OCI-LY1 (cell line): ENCODE measurements at regions not wholly inside any gene's neighbourhood (a gene's known extent, or its start where the extent isn't known, plus 50 kb on each side); places are given as distances from the start of the nearest gene placed in this dataset.

Source experiments
- H2AFZ ChIP-seq: fragments of 200-600 bp; sonication (generic), shearing (Covaris generic); 2 replicates; pipeline ENCODE4 v1.6.0; 2014; ENCODE audit warnings: antibody characterized with exemption, mild to moderate bottlenecking, low read length
- H3F3A ChIP-seq: fragments of 200-600 bp; sonication (generic), shearing (Covaris generic); 2 replicates; pipeline ENCODE4 v1.6.0; 2014; ENCODE audit warnings: mild to moderate bottlenecking, antibody characterized with exemption, low read length, moderate library complexity; ENCODE audit not compliant: insufficient read depth
- H3K27ac ChIP-seq: fragments of 200-600 bp; sonication (generic); 2 replicates; pipeline ENCODE4 v1.5.1; 2014; ENCODE audit warnings: low read length, mixed run types, mild to moderate bottlenecking, low read depth; ENCODE audit not compliant: poor library complexity, severe bottlenecking
- H3K27me3 ChIP-seq: fragments of 200-600 bp; sonication (generic); 2 replicates; pipeline ENCODE4 v1.6.0; 2014; ENCODE audit warnings: antibody characterized with exemption, mild to moderate bottlenecking, low read length, moderate library complexity; ENCODE audit not compliant: insufficient read depth
- H3K36me3 ChIP-seq: fragments of 200-600 bp; sonication (generic); 2 replicates; pipeline ENCODE4 v1.6.1; 2014; ENCODE audit warnings: mild to moderate bottlenecking, antibody characterized with exemption, low read length, moderate library complexity, mixed read lengths; ENCODE audit not compliant: insufficient read depth
- H3K4me1 ChIP-seq: fragments of 200-600 bp; sonication (generic); 2 replicates; pipeline ENCODE4 v1.5.1; 2014; ENCODE audit warnings: mild to moderate bottlenecking, low read length, moderate library complexity; ENCODE audit not compliant: insufficient read depth, severe bottlenecking
- H3K4me2 ChIP-seq: fragments of 200-600 bp; sonication (generic), shearing (Covaris generic); 2 replicates; pipeline ENCODE4 v1.6.1; 2014; ENCODE audit warnings: low read length
- H3K4me3 ChIP-seq: fragments of 200-600 bp; sonication (generic); 2 replicates; pipeline ENCODE4 v1.5.1; 2014; ENCODE audit warnings: low read length, low read depth, mild to moderate bottlenecking, mixed read lengths; ENCODE audit not compliant: poor library complexity, severe bottlenecking
- H3K79me2 ChIP-seq: fragments of 200-600 bp; shearing (Covaris generic); 2 replicates; pipeline ENCODE4 v1.6.1; 2016; ENCODE audit warnings: mixed run types, low read length, mixed read lengths; ENCODE audit not compliant: insufficient read depth
- H3K9ac ChIP-seq: fragments of 200-600 bp; sonication (generic), shearing (Covaris generic); 2 replicates; pipeline ENCODE4 v1.6.1; 2014; ENCODE audit warnings: mild to moderate bottlenecking, low read length, mixed read lengths
- H3K9me2 ChIP-seq: fragments of 200-600 bp; sonication (generic), shearing (Covaris generic); 2 replicates; pipeline ENCODE4 v1.6.1; 2014; ENCODE audit warnings: low read depth, mild to moderate bottlenecking, low read length, mixed read lengths
- H3K9me3 ChIP-seq: fragments of 200-600 bp; shearing (Covaris generic); 2 replicates; pipeline ENCODE4 v1.6.1; 2014; ENCODE audit warnings: low read length, mixed read lengths
- H4K20me1 ChIP-seq: fragments of 200-600 bp; sonication (generic), shearing (Covaris generic); 2 replicates; pipeline ENCODE4 v1.6.0; 2016; ENCODE audit warnings: mild to moderate bottlenecking, low read length; ENCODE audit not compliant: insufficient read depth
- EZH2 ChIP-seq: fragments of 200-600 bp; sonication (generic), shearing (Covaris generic); IDR thresholded peaks from 2 replicates; pipeline ENCODE4 v1.8.0; 2017; ENCODE audit warnings: borderline replicate concordance, mixed run types, mild to moderate bottlenecking, antibody characterized with exemption, low read length, moderate library complexity, mixed read lengths
- TF ChIP-seq, protein P1 (sequence below): fragments of 200-600 bp; sonication (generic), shearing (Covaris generic); IDR thresholded peaks from 2 replicates; pipeline ENCODE4 v1.5.1; 2017; ENCODE audit warnings: mild to moderate bottlenecking, antibody characterized with exemption, low read length, moderate library complexity, mixed read lengths

GRCh38 chr4:152160225-152160800, 375.6 kb downstream of the FBXW7 start:
- Histone ChIP-seq H4K20me1 (no peaks in the 10 kb centered on the region), H3K4me1 (peaks cover 7% of the 10 kb centered on the region), H3K27me3 (no peaks in the 10 kb centered on the region)

GRCh38 chr4:152159773-152160172, 376.1 kb downstream of the FBXW7 start:
- H3K9me3 ChIP-seq, result no peaks in the 10 kb centered on the region
- TF ChIP-seq, protein P1, sequence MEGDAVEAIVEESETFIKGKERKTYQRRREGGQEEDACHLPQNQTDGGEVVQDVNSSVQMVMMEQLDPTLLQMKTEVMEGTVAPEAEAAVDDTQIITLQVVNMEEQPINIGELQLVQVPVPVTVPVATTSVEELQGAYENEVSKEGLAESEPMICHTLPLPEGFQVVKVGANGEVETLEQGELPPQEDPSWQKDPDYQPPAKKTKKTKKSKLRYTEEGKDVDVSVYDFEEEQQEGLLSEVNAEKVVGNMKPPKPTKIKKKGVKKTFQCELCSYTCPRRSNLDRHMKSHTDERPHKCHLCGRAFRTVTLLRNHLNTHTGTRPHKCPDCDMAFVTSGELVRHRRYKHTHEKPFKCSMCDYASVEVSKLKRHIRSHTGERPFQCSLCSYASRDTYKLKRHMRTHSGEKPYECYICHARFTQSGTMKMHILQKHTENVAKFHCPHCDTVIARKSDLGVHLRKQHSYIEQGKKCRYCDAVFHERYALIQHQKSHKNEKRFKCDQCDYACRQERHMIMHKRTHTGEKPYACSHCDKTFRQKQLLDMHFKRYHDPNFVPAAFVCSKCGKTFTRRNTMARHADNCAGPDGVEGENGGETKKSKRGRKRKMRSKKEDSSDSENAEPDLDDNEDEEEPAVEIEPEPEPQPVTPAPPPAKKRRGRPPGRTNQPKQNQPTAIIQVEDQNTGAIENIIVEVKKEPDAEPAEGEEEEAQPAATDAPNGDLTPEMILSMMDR, result no peak
- no peak for TF ChIP-seq EZH2

More at GRCh38 chr4:152160225-152160800, 375.6 kb downstream of the FBXW7 start:
- no peak overlapping the region for H3K27ac ChIP-seq
- no peaks in the 10 kb centered on the region for H3K9me2 ChIP-seq
- H2AFZ ChIP-seq, result no peak overlapping the region
- H3K36me3 ChIP-seq, result no peaks in the 10 kb centered on the region
- no peak overlapping the region for H3K4me3 ChIP-seq
- no peaks in the 10 kb centered on the region for H3K79me2 ChIP-seq
- no peak overlapping the region for H3K4me2 ChIP-seq
- no peaks in the 10 kb centered on the region for H3F3A ChIP-seq
- H3K9ac ChIP-seq, result no peak overlapping the region
- TF ChIP-seq, protein P1, result no peak
- no peak for TF ChIP-seq EZH2
- H3K9me3 ChIP-seq, result no peaks in the 10 kb centered on the region

GRCh38 chr4:152158225-152158624, 377.7 kb downstream of the FBXW7 start:
- Histone ChIP-seq H4K20me1 (no peaks in the 10 kb centered on the region), H3K9me2 (no peaks in the 10 kb centered on the region), H3K4me3 (no peak overlapping the region), H3K4me1 (peaks cover 7% of the 10 kb centered on the region), H3K27ac (no peak overlapping the region), H3K79me2 (no peaks in the 10 kb centered on the region), H3K4me2 (no peak overlapping the region), H3F3A (no peaks in the 10 kb centered on the region), H2AFZ (no peak overlapping the region), H3K27me3 (no peaks in the 10 kb centered on the region), H3K9ac (no peak overlapping the region), H3K9me3 (no peaks in the 10 kb centered on the region), H3K36me3 (no peaks in the 10 kb centered on the region)
- TF ChIP-seq, protein P1, result no peak
- TF ChIP-seq EZH2, result no peak

More at GRCh38 chr4:152159773-152160172, 376.1 kb downstream of the FBXW7 start:
- Histone ChIP-seq H3K4me2 (no peak overlapping the region), H3K9me2 (no peaks in the 10 kb centered on the region), H3K9ac (no peak overlapping the region), H3F3A (no peaks in the 10 kb centered on the region), H3K27me3 (no peaks in the 10 kb centered on the region), H3K4me1 (peaks cover 7% of the 10 kb centered on the region), H3K27ac (no peak overlapping the region), H3K4me3 (no peak overlapping the region), H2AFZ (no peak overlapping the region), H3K79me2 (no peaks in the 10 kb centered on the region), H3K36me3 (no peaks in the 10 kb centered on the region), H4K20me1 (no peaks in the 10 kb centered on the region)
